ENCODE measurements at regions not wholly inside any gene's neighbourhood (a gene's known extent, or its start where the extent isn't known, plus 50 kb on each side); places are given as distances from the start of the nearest gene placed in this dataset.

GRCh38 chr3:73804204-73804603 is 179.5 kb upstream of the PDZRN3 start:
- Histone ChIP-seq H3K27me3 (ENCODE audit: control insufficient read depth, insufficient read depth, low read length) (no peaks in the 10 kb centered on the region), H3K36me3 (ENCODE audit: control insufficient read depth, insufficient read depth, low read length) (no peaks in the 10 kb centered on the region), H3K4me3 (ENCODE audit: low read depth, low read length) (no peak overlapping the region), H3K27ac (ENCODE audit: insufficient read depth, low read length, poor library complexity, severe bottlenecking) (no peak overlapping the region), H3K9me3 (ENCODE audit: control insufficient read depth in 2 of 2, low read length in 2 of 2) (peaks cover 0 to 2% of the 10 kb centered on the region in 2 experiments), H3K4me1 (ENCODE audit: control insufficient read depth, insufficient read depth, low read length, poor library complexity, severe bottlenecking) (no peaks in the 10 kb centered on the region)
- no peak for DNase-seq
- no peak for ATAC-seq (ENCODE audit: low read depth in 2 of 2)
- H3K9me3 Mint-ChIP-seq, result peaks cover 0 to 11% (median 2%) of the 10 kb centered on the region in 7 donors
- H3K4me3 Mint-ChIP-seq, result no peak overlapping the region
- H3K27ac Mint-ChIP-seq, result no peak overlapping the region
- H3K4me1 Mint-ChIP-seq, result no peaks in the 10 kb centered on the region
- no peaks in the 10 kb centered on the region for H3K27me3 Mint-ChIP-seq
- no peaks in the 10 kb centered on the region for H3K36me3 Mint-ChIP-seq

DNA sequence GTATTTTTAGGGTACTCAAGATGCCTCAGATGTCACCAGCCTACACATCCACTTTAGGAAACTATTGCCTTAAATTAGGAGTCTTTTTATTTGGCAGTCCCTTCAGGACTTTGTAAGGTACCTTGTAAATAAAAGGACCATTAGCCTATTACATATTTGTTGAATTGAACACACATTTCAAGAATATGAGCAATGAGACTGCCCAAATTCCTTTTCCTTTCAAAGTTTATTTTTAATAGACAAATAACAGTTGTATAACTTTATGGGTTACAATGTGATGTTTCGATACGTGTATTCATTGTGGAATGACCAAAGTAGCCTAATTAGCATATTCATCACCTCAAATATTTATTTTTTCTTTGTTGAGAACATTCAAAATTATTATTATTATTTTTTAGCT is 176.7 kb upstream of the PDZRN3 start:
- ATAC-seq (ENCODE audit: low read depth in 2 of 2), result no peak
- H3K4me3 Mint-ChIP-seq, result no peak overlapping the region
- no peak overlapping the region for H3K27ac Mint-ChIP-seq

DNA sequence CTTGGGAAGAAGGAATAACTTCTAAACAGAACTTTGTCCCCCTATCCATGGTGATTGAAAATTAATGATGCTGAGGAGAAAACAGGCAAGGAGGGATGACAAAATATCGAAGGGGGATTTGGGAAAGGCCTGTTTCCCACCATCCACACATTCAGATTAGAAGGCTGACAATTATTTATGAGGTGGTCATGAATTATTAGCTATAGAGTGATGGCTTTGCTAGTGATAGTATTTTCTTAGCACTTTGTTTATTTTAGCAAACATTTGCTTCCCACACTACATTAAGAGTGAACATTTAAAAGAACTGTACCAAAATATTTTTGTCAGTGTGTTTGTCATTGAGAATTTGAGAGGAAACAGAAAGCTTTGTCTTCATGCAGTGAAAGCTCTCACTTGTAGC is 172.6 kb upstream of the PDZRN3 start:
- Histone ChIP-seq H3K9me3 (ENCODE audit: control insufficient read depth in 2 of 2, low read length in 2 of 2) (no peaks in the 10 kb centered on the region), H3K36me3 (ENCODE audit: control insufficient read depth, insufficient read depth, low read length) (no peaks in the 10 kb centered on the region), H3K27me3 (ENCODE audit: control insufficient read depth, insufficient read depth, low read length) (no peaks in the 10 kb centered on the region), H3K4me3 (ENCODE audit: low read depth, low read length) (no peak overlapping the region), H3K4me1 (ENCODE audit: control insufficient read depth, insufficient read depth, low read length, poor library complexity, severe bottlenecking) (no peaks in the 10 kb centered on the region), H3K27ac (ENCODE audit: insufficient read depth, low read length, poor library complexity, severe bottlenecking) (no peak overlapping the region)
- DNase-seq, result no peak
- Mint-ChIP-seq H3K36me3 (no peaks in the 10 kb centered on the region), H3K27ac (no peak overlapping the region), H3K27me3 (no peaks in the 10 kb centered on the region), H3K4me3 (no peak overlapping the region), H3K4me1 (no peaks in the 10 kb centered on the region), H3K9me3 (peaks cover 0 to 3% (median 2%) of the 10 kb centered on the region in 7 donors)
- ATAC-seq (ENCODE audit: low read depth in 2 of 2), result no peak

More for the DNA sequence above, 176.7 kb upstream of the PDZRN3 start:
- Histone ChIP-seq H3K4me3 (ENCODE audit: low read depth, low read length) (no peak overlapping the region), H3K4me1 (ENCODE audit: control insufficient read depth, insufficient read depth, low read length, poor library complexity, severe bottlenecking) (no peaks in the 10 kb centered on the region), H3K36me3 (ENCODE audit: control insufficient read depth, insufficient read depth, low read length) (no peaks in the 10 kb centered on the region), H3K9me3 (ENCODE audit: control insufficient read depth in 2 of 2, low read length in 2 of 2) (peaks cover 0 to 2% of the 10 kb centered on the region in 2 experiments), H3K27me3 (ENCODE audit: control insufficient read depth, insufficient read depth, low read length) (no peaks in the 10 kb centered on the region), H3K27ac (ENCODE audit: insufficient read depth, low read length, poor library complexity, severe bottlenecking) (no peak overlapping the region)
- H3K36me3 Mint-ChIP-seq, result no peaks in the 10 kb centered on the region
- no peaks in the 10 kb centered on the region for H3K27me3 Mint-ChIP-seq
- H3K4me1 Mint-ChIP-seq, result no peaks in the 10 kb centered on the region
- no peak for DNase-seq
- peaks cover 0 to 4% (median 2%) of the 10 kb centered on the region in 7 donors for H3K9me3 Mint-ChIP-seq

DNA sequence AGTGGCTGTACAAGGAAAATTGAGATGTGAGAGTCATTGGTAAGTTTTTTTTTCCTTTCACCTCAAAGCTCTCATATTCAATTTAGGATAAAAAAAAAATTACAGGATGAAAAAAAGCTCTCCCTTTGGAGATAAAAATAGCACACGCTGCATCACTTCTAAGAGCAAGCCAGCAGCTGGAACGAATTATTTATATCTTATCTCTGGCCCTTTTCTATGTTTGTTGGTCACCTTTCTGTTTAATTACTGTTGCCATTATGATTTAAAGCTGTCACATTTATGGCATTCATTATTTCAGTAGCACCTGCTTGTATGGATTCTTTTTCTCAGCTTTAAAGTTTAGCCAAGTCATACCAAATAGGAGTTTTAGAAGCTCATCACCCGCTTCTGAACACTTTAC is 171.6 kb upstream of the PDZRN3 start:
- Histone ChIP-seq H3K4me1 (ENCODE audit: control insufficient read depth, insufficient read depth, low read length, poor library complexity, severe bottlenecking) (no peaks in the 10 kb centered on the region), H3K27me3 (ENCODE audit: control insufficient read depth, insufficient read depth, low read length) (no peaks in the 10 kb centered on the region), H3K4me3 (ENCODE audit: low read depth, low read length) (no peak overlapping the region), H3K9me3 (ENCODE audit: control insufficient read depth in 2 of 2, low read length in 2 of 2) (no peaks in the 10 kb centered on the region), H3K36me3 (ENCODE audit: control insufficient read depth, insufficient read depth, low read length) (no peaks in the 10 kb centered on the region), H3K27ac (ENCODE audit: insufficient read depth, low read length, poor library complexity, severe bottlenecking) (no peak overlapping the region)
- no peak for DNase-seq
- Mint-ChIP-seq H3K9me3 (peaks cover 0 to 2% (median 0%) of the 10 kb centered on the region in 7 donors), H3K4me3 (no peak overlapping the region), H3K4me1 (no peaks in the 10 kb centered on the region), H3K27me3 (no peaks in the 10 kb centered on the region), H3K36me3 (no peaks in the 10 kb centered on the region), H3K27ac (no peak overlapping the region)
- ATAC-seq (ENCODE audit: low read depth in 2 of 2), result no peak

GRCh38 chr3:73791356-73791755 is 166.6 kb upstream of the PDZRN3 start:
- peaks cover 0 to 3% (median 0%) of the 10 kb centered on the region in 7 donors for H3K9me3 Mint-ChIP-seq
- Histone ChIP-seq H3K4me3 (ENCODE audit: low read depth, low read length) (no peak overlapping the region), H3K9me3 (ENCODE audit: control insufficient read depth in 2 of 2, low read length in 2 of 2) (no peaks in the 10 kb centered on the region), H3K27me3 (ENCODE audit: control insufficient read depth, insufficient read depth, low read length) (no peaks in the 10 kb centered on the region), H3K27ac (ENCODE audit: insufficient read depth, low read length, poor library complexity, severe bottlenecking) (no peak overlapping the region), H3K36me3 (ENCODE audit: control insufficient read depth, insufficient read depth, low read length) (no peaks in the 10 kb centered on the region), H3K4me1 (ENCODE audit: control insufficient read depth, insufficient read depth, low read length, poor library complexity, severe bottlenecking) (no peaks in the 10 kb centered on the region)
- no peaks in the 10 kb centered on the region for H3K4me1 Mint-ChIP-seq
- no peaks in the 10 kb centered on the region for H3K27me3 Mint-ChIP-seq
- H3K27ac Mint-ChIP-seq, result no peak overlapping the region
- no peak overlapping the region for H3K4me3 Mint-ChIP-seq
- DNase-seq, result no peak
- no peaks in the 10 kb centered on the region for H3K36me3 Mint-ChIP-seq
- no peak for ATAC-seq (ENCODE audit: low read depth in 2 of 2)

GRCh38 chr3:73789825-73790444 is 165.2 kb upstream of the PDZRN3 start:
- no peak overlapping the region for H3K27ac Mint-ChIP-seq
- no peaks in the 10 kb centered on the region for H3K4me1 Mint-ChIP-seq
- DNase-seq (no peak), ATAC-seq (ENCODE audit: low read depth in 2 of 2) (no peak)
- H3K36me3 ChIP-seq (ENCODE audit: control insufficient read depth, insufficient read depth, low read length), result no peaks in the 10 kb centered on the region
- H3K4me1 ChIP-seq (ENCODE audit: control insufficient read depth, insufficient read depth, low read length, poor library complexity, severe bottlenecking), result no peaks in the 10 kb centered on the region
- no peaks in the 10 kb centered on the region for H3K27me3 Mint-ChIP-seq
- no peak overlapping the region for H3K4me3 Mint-ChIP-seq
- H3K27ac ChIP-seq (ENCODE audit: insufficient read depth, low read length, poor library complexity, severe bottlenecking), result no peak overlapping the region
- no peak overlapping the region for H3K4me3 ChIP-seq (ENCODE audit: low read depth, low read length)
- H3K27me3 ChIP-seq (ENCODE audit: control insufficient read depth, insufficient read depth, low read length), result no peaks in the 10 kb centered on the region
- peaks cover 0 to 6% (median 0%) of the 10 kb centered on the region in 7 donors for H3K9me3 Mint-ChIP-seq
- H3K36me3 Mint-ChIP-seq, result no peaks in the 10 kb centered on the region
- H3K9me3 ChIP-seq (ENCODE audit: control insufficient read depth in 2 of 2, low read length in 2 of 2), result no peaks in the 10 kb centered on the region

DNA sequence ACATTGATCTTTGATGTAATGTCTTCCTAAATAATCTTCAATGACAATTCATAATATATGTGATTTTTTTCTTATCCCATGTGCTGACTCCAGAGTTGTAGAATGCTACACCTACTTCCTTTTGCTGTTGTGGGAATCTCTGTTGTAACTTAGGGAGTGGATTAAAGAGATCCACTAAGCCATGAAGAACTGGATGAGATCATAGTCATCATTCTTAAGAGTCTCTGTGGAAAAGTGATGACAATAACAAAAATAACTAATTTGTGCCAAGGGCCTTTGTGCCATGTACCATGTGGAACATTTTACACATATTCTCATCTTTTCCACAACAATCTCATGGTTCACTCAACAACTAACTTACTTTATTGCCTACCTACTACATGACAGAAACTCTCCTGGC is 162.9 kb upstream of the PDZRN3 start:
- Histone ChIP-seq H3K4me3 (ENCODE audit: low read depth, low read length) (no peak overlapping the region), H3K27ac (ENCODE audit: insufficient read depth, low read length, poor library complexity, severe bottlenecking) (no peak overlapping the region), H3K36me3 (ENCODE audit: control insufficient read depth, insufficient read depth, low read length) (no peaks in the 10 kb centered on the region), H3K27me3 (ENCODE audit: control insufficient read depth, insufficient read depth, low read length) (no peaks in the 10 kb centered on the region), H3K4me1 (ENCODE audit: control insufficient read depth, insufficient read depth, low read length, poor library complexity, severe bottlenecking) (no peaks in the 10 kb centered on the region), H3K9me3 (ENCODE audit: control insufficient read depth in 2 of 2, low read length in 2 of 2) (no peaks in the 10 kb centered on the region)
- Mint-ChIP-seq H3K36me3 (no peaks in the 10 kb centered on the region), H3K27me3 (no peaks in the 10 kb centered on the region), H3K27ac (no peak overlapping the region), H3K9me3 (peaks cover 0 to 6% (median 3%) of the 10 kb centered on the region in 7 donors), H3K4me1 (no peaks in the 10 kb centered on the region), H3K4me3 (no peak overlapping the region)
- no peak for DNase-seq
- ATAC-seq (ENCODE audit: low read depth in 2 of 2), result no peak

DNA sequence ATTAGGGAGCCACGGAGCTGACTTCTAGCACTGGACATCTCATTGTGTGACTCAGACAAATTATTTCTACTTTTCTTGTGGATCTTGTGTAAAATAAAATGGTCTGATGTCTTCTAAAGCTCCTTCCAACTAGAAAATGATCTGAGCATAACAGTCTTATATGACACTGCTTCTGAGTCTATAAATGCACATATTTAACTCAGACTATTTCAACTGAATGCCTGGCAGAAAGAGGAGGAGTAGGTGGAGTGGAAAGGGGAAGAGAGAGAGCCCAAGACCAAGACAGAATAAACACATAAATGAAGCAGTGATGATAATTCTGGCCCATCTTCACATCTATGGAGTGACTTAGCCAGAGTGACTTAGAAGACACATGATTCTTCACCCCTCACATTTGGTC is 162.3 kb upstream of the PDZRN3 start:
- Mint-ChIP-seq H3K27ac (no peak overlapping the region), H3K4me3 (no peak overlapping the region), H3K27me3 (no peaks in the 10 kb centered on the region), H3K4me1 (no peaks in the 10 kb centered on the region), H3K36me3 (no peaks in the 10 kb centered on the region), H3K9me3 (peaks cover 0 to 6% (median 3%) of the 10 kb centered on the region in 7 donors)
- no peaks in the 10 kb centered on the region for H3K36me3 ChIP-seq (ENCODE audit: control insufficient read depth, insufficient read depth, low read length)
- ATAC-seq (ENCODE audit: low read depth in 2 of 2) (no peak), DNase-seq (no peak)
- no peaks in the 10 kb centered on the region for H3K4me1 ChIP-seq (ENCODE audit: control insufficient read depth, insufficient read depth, low read length, poor library complexity, severe bottlenecking)
- no peaks in the 10 kb centered on the region for H3K27me3 ChIP-seq (ENCODE audit: control insufficient read depth, insufficient read depth, low read length)
- H3K9me3 ChIP-seq (ENCODE audit: control insufficient read depth in 2 of 2, low read length in 2 of 2), result no peaks in the 10 kb centered on the region
- H3K4me3 ChIP-seq (ENCODE audit: low read depth, low read length), result no peak overlapping the region
- H3K27ac ChIP-seq (ENCODE audit: insufficient read depth, low read length, poor library complexity, severe bottlenecking), result no peak overlapping the region

All from CD4-positive, CD25-positive, alpha-beta regulatory T cell (primary cell).